ENCODE measurements at regions not wholly inside any gene's neighbourhood (a gene's known extent, or its start where the extent isn't known, plus 50 kb on each side); places are given as distances from the start of the nearest gene placed in this dataset.
A peak's percentile ranks its signal among the peaks of the same experiment; 100 is the strongest.
"Not testable (repeated sequence)": the region's sequence is repeated elsewhere in the genome, so short reads cannot be mapped to it uniquely, and the experiment has no call there.

- H3K9ac ChIP-seq (ENCODE audit: low read length in 2 of 2) = peak overlapping the region in 1 of 2 donors; percentile 95
- no peaks in the 10 kb centered on the region for H3K9me3 ChIP-seq (ENCODE audit: control insufficient read depth in 2 of 2, low read length in 2 of 2)
- H3K4me3 ChIP-seq (ENCODE audit: low read length in 2 of 2) = peak overlapping the region in 1 of 2 donors; percentile 78
- H3K36me3 ChIP-seq (ENCODE audit: control insufficient read depth in 2 of 2, insufficient read depth in 2 of 2, low read length in 2 of 2) = no peaks in the 10 kb centered on the region
- no peaks in the 10 kb centered on the region for H3K27me3 ChIP-seq (ENCODE audit: control insufficient read depth in 1 of 2, insufficient read depth in 2 of 2, low read length in 2 of 2)
- peak overlapping the region; percentile 98 for H3K27ac ChIP-seq (ENCODE audit: low read length)
- H3K4me1 ChIP-seq (ENCODE audit: control insufficient read depth, insufficient read depth, low read length) = peaks cover 38% of the 10 kb centered on the region
These were observed 205.6 kb downstream of the C9orf50 start for GRCh38 chr9:129414993-129415941.

- Histone ChIP-seq H3K4me3 (ENCODE audit: low read length in 2 of 2) (peak overlapping the region; percentile 55 to 78), H3K4me1 (ENCODE audit: control insufficient read depth, insufficient read depth, low read length) (peaks cover 30% of the 10 kb centered on the region), H3K36me3 (ENCODE audit: control insufficient read depth in 2 of 2, insufficient read depth in 2 of 2, low read length in 2 of 2) (no peaks in the 10 kb centered on the region), H3K27ac (ENCODE audit: low read length) (peak overlapping the region; percentile 98), H3K27me3 (ENCODE audit: control insufficient read depth in 1 of 2, insufficient read depth in 2 of 2, low read length in 2 of 2) (no peaks in the 10 kb centered on the region), H3K9me3 (ENCODE audit: control insufficient read depth in 2 of 2, low read length in 2 of 2) (no peaks in the 10 kb centered on the region), H3K9ac (ENCODE audit: low read length in 2 of 2) (peak overlapping the region; percentile 81 to 95)
These were observed 206.4 kb downstream of the C9orf50 start for GRCh38 chr9:129414377-129414992.

GRCh38 chr9:129413537-129414376, 207.1 kb downstream of the C9orf50 start:
- H3K4me1 ChIP-seq (ENCODE audit: control insufficient read depth, insufficient read depth, low read length) = peaks cover 34% of the 10 kb centered on the region
- peak overlapping the region; percentile 55 to 78 for H3K4me3 ChIP-seq (ENCODE audit: low read length in 2 of 2)
- H3K27me3 ChIP-seq (ENCODE audit: control insufficient read depth in 1 of 2, insufficient read depth in 2 of 2, low read length in 2 of 2) = no peaks in the 10 kb centered on the region
- peak overlapping the region; percentile 98 for H3K27ac ChIP-seq (ENCODE audit: low read length)
- no peaks in the 10 kb centered on the region for H3K36me3 ChIP-seq (ENCODE audit: control insufficient read depth in 2 of 2, insufficient read depth in 2 of 2, low read length in 2 of 2)
- H3K9me3 ChIP-seq (ENCODE audit: control insufficient read depth in 2 of 2, low read length in 2 of 2) = no peaks in the 10 kb centered on the region
- H3K9ac ChIP-seq (ENCODE audit: low read length in 2 of 2) = peak overlapping the region; percentile 81 to 95

- Histone ChIP-seq H3K4me1 (ENCODE audit: control insufficient read depth, insufficient read depth, low read length) (peaks cover 41% of the 10 kb centered on the region), H3K4me3 (ENCODE audit: low read length in 2 of 2) (peak overlapping the region; percentile 49 to 78), H3K27ac (ENCODE audit: low read length) (peak overlapping the region; percentile 98), H3K27me3 (ENCODE audit: control insufficient read depth in 1 of 2, insufficient read depth in 2 of 2, low read length in 2 of 2) (no peaks in the 10 kb centered on the region), H3K9me3 (ENCODE audit: control insufficient read depth in 2 of 2, low read length in 2 of 2) (no peaks in the 10 kb centered on the region), H3K36me3 (ENCODE audit: control insufficient read depth in 2 of 2, insufficient read depth in 2 of 2, low read length in 2 of 2) (no peaks in the 10 kb centered on the region), H3K9ac (ENCODE audit: low read length in 2 of 2) (peak overlapping the region; percentile 67 to 85)
These were observed 207.9 kb downstream of the C9orf50 start for GRCh38 chr9:129412814-129413536.

GRCh38 chr9:129412176-129412813, 208.6 kb downstream of the C9orf50 start:
- H3K36me3 ChIP-seq (ENCODE audit: control insufficient read depth in 2 of 2, insufficient read depth in 2 of 2, low read length in 2 of 2); H3K9me3 ChIP-seq (ENCODE audit: control insufficient read depth in 2 of 2, low read length in 2 of 2); H3K27me3 ChIP-seq (ENCODE audit: control insufficient read depth in 1 of 2, insufficient read depth in 2 of 2, low read length in 2 of 2): not testable (repeated sequence)
- peak overlapping the region; percentile 67 to 85 for H3K9ac ChIP-seq (ENCODE audit: low read length in 2 of 2)
- H3K4me3 ChIP-seq (ENCODE audit: low read length in 2 of 2) = peak overlapping the region in 1 of 2 donors; percentile 78
- peaks cover 38% of the 10 kb centered on the region for H3K4me1 ChIP-seq (ENCODE audit: control insufficient read depth, insufficient read depth, low read length)
- H3K27ac ChIP-seq (ENCODE audit: low read length) = peak overlapping the region; percentile 98

GRCh38 chr9:129411501-129412175, 209.3 kb downstream of the C9orf50 start:
- Histone ChIP-seq H3K4me3 (ENCODE audit: low read length in 2 of 2) (no peak overlapping the region), H3K9me3 (ENCODE audit: control insufficient read depth in 2 of 2, low read length in 2 of 2) (no peaks in the 10 kb centered on the region), H3K9ac (ENCODE audit: low read length in 2 of 2) (no peak overlapping the region), H3K4me1 (ENCODE audit: control insufficient read depth, insufficient read depth, low read length) (peaks cover 38% of the 10 kb centered on the region), H3K27me3 (ENCODE audit: control insufficient read depth in 1 of 2, insufficient read depth in 2 of 2, low read length in 2 of 2) (no peaks in the 10 kb centered on the region), H3K27ac (ENCODE audit: low read length) (peak overlapping the region; percentile 98), H3K36me3 (ENCODE audit: control insufficient read depth in 2 of 2, insufficient read depth in 2 of 2, low read length in 2 of 2) (no peaks in the 10 kb centered on the region)

- Histone ChIP-seq H3K4me3 (ENCODE audit: low read length in 2 of 2) (no peak overlapping the region), H3K36me3 (ENCODE audit: control insufficient read depth in 2 of 2, insufficient read depth in 2 of 2, low read length in 2 of 2) (no peaks in the 10 kb centered on the region), H3K4me1 (ENCODE audit: control insufficient read depth, insufficient read depth, low read length) (peaks cover 38% of the 10 kb centered on the region), H3K9me3 (ENCODE audit: control insufficient read depth in 2 of 2, low read length in 2 of 2) (no peaks in the 10 kb centered on the region), H3K27ac (ENCODE audit: low read length) (no peak overlapping the region), H3K9ac (ENCODE audit: low read length in 2 of 2) (no peak overlapping the region), H3K27me3 (ENCODE audit: control insufficient read depth in 1 of 2, insufficient read depth in 2 of 2, low read length in 2 of 2) (no peaks in the 10 kb centered on the region)
These were observed 210.7 kb downstream of the C9orf50 start for GRCh38 chr9:129410226-129410625.

GRCh38 chr9:129408535-129409215, 212.2 kb downstream of the C9orf50 start:
- Histone ChIP-seq H3K36me3 (ENCODE audit: control insufficient read depth in 2 of 2, insufficient read depth in 2 of 2, low read length in 2 of 2) (no peaks in the 10 kb centered on the region), H3K4me3 (ENCODE audit: low read length in 2 of 2) (peak overlapping the region in 1 of 2 donors; percentile 22), H3K9me3 (ENCODE audit: control insufficient read depth in 2 of 2, low read length in 2 of 2) (no peaks in the 10 kb centered on the region), H3K9ac (ENCODE audit: low read length in 2 of 2) (no peak overlapping the region), H3K27me3 (ENCODE audit: control insufficient read depth in 1 of 2, insufficient read depth in 2 of 2, low read length in 2 of 2) (no peaks in the 10 kb centered on the region), H3K4me1 (ENCODE audit: control insufficient read depth, insufficient read depth, low read length) (peaks cover 36% of the 10 kb centered on the region), H3K27ac (ENCODE audit: low read length) (no peak overlapping the region)

- Histone ChIP-seq H3K9me3 (ENCODE audit: control insufficient read depth in 2 of 2, low read length in 2 of 2) (no peaks in the 10 kb centered on the region), H3K9ac (ENCODE audit: low read length in 2 of 2) (no peak overlapping the region), H3K4me1 (ENCODE audit: control insufficient read depth, insufficient read depth, low read length) (peaks cover 41% of the 10 kb centered on the region)
These were observed 212.9 kb downstream of the C9orf50 start for GRCh38 chr9:129407905-129408452.

More at GRCh38 chr9:129407905-129408452, 212.9 kb downstream of the C9orf50 start:
- Histone ChIP-seq H3K27ac (ENCODE audit: low read length) (no peak overlapping the region), H3K27me3 (ENCODE audit: control insufficient read depth in 1 of 2, insufficient read depth in 2 of 2, low read length in 2 of 2) (no peaks in the 10 kb centered on the region), H3K4me3 (ENCODE audit: low read length in 2 of 2) (no peak overlapping the region), H3K36me3 (ENCODE audit: control insufficient read depth in 2 of 2, insufficient read depth in 2 of 2, low read length in 2 of 2) (no peaks in the 10 kb centered on the region)

Data from stomach smooth muscle (tissue), 2 donors.